HL-60 (cell line): ENCODE measurements at regions not wholly inside any gene's neighbourhood (a gene's known extent, or its start where the extent isn't known, plus 50 kb on each side); places are given as distances from the start of the nearest gene placed in this dataset.

ENCODE experiments used
- GABPA ChIP-seq: IDR thresholded peaks from 2 replicates; pipeline ENCODE4 v1.6.1; 2012; ENCODE audit warnings: low read depth
- POLR2AphosphoS5 ChIP-seq: IDR thresholded peaks from 2 replicates; pipeline ENCODE4 v1.6.1; 2012; ENCODE audit warnings: low read depth
- SPI1 ChIP-seq: IDR thresholded peaks from 2 replicates; pipeline ENCODE4 v1.6.1; 2012; ENCODE audit warnings: low read depth, mild to moderate bottlenecking, borderline replicate concordance
- TF ChIP-seq, protein P1 (sequence below): IDR thresholded peaks from one replicate; pipeline ENCODE4 v1.5.1; 2011; ENCODE audit warnings: low read length, control low read depth, inconsistent platforms; ENCODE audit not compliant: insufficient read depth

DNA sequence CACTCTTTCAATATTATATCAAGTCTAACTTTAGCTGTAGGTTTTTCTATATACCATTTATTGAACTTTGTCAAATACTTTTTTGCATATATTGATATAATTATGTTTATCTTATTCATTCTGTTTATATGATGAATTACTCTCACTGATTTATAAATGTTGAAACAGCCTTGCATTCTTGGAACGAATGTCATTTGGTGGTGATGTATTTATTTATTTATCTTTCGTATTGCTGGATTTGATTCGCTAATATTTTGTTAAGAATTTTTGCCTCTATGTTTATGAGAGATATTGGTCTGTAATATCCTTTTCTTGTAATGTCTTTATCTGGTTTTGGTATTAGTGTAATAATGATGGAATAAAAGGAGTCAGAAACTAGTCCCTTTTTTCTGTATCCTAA, 563.9 kb downstream of the ANXA1 start:
- TF ChIP-seq, protein P1, sequence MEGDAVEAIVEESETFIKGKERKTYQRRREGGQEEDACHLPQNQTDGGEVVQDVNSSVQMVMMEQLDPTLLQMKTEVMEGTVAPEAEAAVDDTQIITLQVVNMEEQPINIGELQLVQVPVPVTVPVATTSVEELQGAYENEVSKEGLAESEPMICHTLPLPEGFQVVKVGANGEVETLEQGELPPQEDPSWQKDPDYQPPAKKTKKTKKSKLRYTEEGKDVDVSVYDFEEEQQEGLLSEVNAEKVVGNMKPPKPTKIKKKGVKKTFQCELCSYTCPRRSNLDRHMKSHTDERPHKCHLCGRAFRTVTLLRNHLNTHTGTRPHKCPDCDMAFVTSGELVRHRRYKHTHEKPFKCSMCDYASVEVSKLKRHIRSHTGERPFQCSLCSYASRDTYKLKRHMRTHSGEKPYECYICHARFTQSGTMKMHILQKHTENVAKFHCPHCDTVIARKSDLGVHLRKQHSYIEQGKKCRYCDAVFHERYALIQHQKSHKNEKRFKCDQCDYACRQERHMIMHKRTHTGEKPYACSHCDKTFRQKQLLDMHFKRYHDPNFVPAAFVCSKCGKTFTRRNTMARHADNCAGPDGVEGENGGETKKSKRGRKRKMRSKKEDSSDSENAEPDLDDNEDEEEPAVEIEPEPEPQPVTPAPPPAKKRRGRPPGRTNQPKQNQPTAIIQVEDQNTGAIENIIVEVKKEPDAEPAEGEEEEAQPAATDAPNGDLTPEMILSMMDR, result no peak
- no peak for TF ChIP-seq GABPA
- no peak for TF ChIP-seq POLR2AphosphoS5
- TF ChIP-seq SPI1, result no peak
